Gastrocnemius medialis (tissue), 4 donors: ENCODE measurements at regions not wholly inside any gene's neighbourhood (a gene's known extent, or its start where the extent isn't known, plus 50 kb on each side); places are given as distances from the start of the nearest gene placed in this dataset.

Source experiments
- ATAC-seq, 2 donors: fragments of 150-250 bp; one replicate each; pipeline ENCODE4 v1.9.1; 2016
- DNase-seq, 2 donors: peaks; one replicate each; pipeline ENCODE4 v3.0.0-alpha.2; 2019
- H3K27ac ChIP-seq, 4 donors: fragments of 200-600 bp; sonication (generic); 1 replicate in 1 of 4; 2 replicates in 3 of 4; pipeline ENCODE4 v1.5.1; 2016 to 2018; ENCODE audit warnings: mild to moderate bottlenecking in 2 of 4, moderate library complexity in 1 of 4
- H3K27me3 ChIP-seq, 3 donors: fragments of 200-600 bp; sonication (generic) in 2 of 3; 1 replicate in 1 of 3; 2 replicates in 2 of 3; pipeline versions ENCODE4 v1.5.1 to v1.6.0; 2016 to 2019; ENCODE audit warnings: mild to moderate bottlenecking in 1 of 3, moderate library complexity in 1 of 3
- H3K36me3 ChIP-seq, 2 donors: fragments of 200-600 bp; sonication (generic) in 1 of 2; one replicate each; pipeline ENCODE4 v1.5.1; 2017 to 2018
- H3K4me1 ChIP-seq, 2 donors: fragments of 200-600 bp; sonication (generic) in 1 of 2; one replicate each; pipeline ENCODE4 v1.5.1; 2016 to 2017; ENCODE audit warnings: mild to moderate bottlenecking in 2 of 2
- H3K4me3 ChIP-seq, 4 donors: fragments of 200-600 bp; sonication (generic) in 3 of 4; 1 replicate in 1 of 4; 2 replicates in 3 of 4; pipeline ENCODE4 v1.5.1; 2016 to 2019; ENCODE audit warnings: mild to moderate bottlenecking in 2 of 4
- H3K9me3 ChIP-seq, 3 donors: fragments of 200-600 bp; sonication (generic) in 2 of 3; 1 replicate in 1 of 3; 2 replicates in 2 of 3; pipeline ENCODE4 v1.5.1; 2016 to 2019
- POLR2A ChIP-seq, 2 donors: fragments of 450-650 bp; IDR thresholded peaks; one replicate each; pipeline ENCODE4 v1.6.1; 2017; ENCODE audit warnings: antibody characterized with exemption in 2 of 2, mild to moderate bottlenecking in 2 of 2, moderate library complexity in 2 of 2
- in situ Hi-C, 4 donors: fragments of 200-750 bp; cut with MboI; loops; one replicate each; pipeline versions ENCODE4 v1.15.0 to v1.8.0; 2017; ENCODE audit warnings: low sequenced_read_pairs in 4 of 4
- intact Hi-C: fragments of 100-400 bp; cut with DNase I; formaldehyde crosslinking; loops from one replicate; pipeline ENCODE4 v1.15.1; 2023; ENCODE audit warnings: low total_unique reads
- TF ChIP-seq, protein P1 (sequence below), 5 experiments: fragments of 450-650 bp in 3 of 5; fragments of 200-600 bp in 2 of 5; sonication (generic) in 2 of 5; IDR thresholded peaks in 4 of 5; conservative IDR thresholded peaks in 1 of 5; 1 replicate in 4 of 5; 2 replicates in 1 of 5; pipeline ENCODE4 v1.5.1; 2016 to 2019; ENCODE audit warnings: antibody characterized with exemption in 5 of 5, mild to moderate bottlenecking in 3 of 5, moderate library complexity in 3 of 5

DNA sequence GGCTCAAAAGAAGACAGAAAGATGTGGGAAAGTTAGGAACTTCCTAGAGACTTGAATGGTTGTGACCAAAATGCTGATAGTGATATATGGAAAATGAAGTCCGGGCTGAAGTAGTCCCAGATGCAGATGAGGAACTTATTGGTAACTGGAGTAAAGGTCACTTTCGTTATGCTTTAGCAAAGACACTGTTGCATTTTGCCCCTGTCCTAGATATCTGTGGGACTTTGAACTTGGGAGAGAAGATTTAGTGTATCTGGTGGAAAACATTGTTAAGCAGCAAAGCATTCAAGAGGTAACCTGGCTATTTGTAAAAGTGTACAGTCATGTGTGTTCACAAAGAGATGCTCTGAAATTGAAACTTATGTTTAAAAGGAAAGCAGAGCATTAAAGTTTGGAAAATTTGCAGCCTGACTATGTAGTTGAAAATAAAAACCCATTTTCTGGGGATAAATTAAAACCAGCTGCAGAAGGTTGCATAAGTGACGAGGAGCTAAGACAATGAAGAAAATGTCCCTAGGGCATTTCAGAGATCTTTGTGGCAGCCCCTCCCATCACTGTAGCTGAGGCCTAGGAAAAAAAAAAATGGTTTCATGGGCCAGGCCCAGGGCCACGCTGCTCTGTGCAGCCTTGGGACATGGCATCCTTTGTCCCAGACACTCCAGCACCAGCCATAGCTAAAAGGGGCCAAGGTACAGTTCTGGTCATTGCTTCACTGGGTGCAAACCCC is 1692.2 kb downstream of the HACE1 start:
- TF ChIP-seq POLR2A (IDR thresholded peaks at IDR 0.05) = no peak
- TF ChIP-seq, protein P1, sequence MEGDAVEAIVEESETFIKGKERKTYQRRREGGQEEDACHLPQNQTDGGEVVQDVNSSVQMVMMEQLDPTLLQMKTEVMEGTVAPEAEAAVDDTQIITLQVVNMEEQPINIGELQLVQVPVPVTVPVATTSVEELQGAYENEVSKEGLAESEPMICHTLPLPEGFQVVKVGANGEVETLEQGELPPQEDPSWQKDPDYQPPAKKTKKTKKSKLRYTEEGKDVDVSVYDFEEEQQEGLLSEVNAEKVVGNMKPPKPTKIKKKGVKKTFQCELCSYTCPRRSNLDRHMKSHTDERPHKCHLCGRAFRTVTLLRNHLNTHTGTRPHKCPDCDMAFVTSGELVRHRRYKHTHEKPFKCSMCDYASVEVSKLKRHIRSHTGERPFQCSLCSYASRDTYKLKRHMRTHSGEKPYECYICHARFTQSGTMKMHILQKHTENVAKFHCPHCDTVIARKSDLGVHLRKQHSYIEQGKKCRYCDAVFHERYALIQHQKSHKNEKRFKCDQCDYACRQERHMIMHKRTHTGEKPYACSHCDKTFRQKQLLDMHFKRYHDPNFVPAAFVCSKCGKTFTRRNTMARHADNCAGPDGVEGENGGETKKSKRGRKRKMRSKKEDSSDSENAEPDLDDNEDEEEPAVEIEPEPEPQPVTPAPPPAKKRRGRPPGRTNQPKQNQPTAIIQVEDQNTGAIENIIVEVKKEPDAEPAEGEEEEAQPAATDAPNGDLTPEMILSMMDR (IDR thresholded peaks at IDR 0.05 in 4 of 5, conservative IDR thresholded peaks at IDR 0.05 in 1 of 5) = no peak

DNA sequence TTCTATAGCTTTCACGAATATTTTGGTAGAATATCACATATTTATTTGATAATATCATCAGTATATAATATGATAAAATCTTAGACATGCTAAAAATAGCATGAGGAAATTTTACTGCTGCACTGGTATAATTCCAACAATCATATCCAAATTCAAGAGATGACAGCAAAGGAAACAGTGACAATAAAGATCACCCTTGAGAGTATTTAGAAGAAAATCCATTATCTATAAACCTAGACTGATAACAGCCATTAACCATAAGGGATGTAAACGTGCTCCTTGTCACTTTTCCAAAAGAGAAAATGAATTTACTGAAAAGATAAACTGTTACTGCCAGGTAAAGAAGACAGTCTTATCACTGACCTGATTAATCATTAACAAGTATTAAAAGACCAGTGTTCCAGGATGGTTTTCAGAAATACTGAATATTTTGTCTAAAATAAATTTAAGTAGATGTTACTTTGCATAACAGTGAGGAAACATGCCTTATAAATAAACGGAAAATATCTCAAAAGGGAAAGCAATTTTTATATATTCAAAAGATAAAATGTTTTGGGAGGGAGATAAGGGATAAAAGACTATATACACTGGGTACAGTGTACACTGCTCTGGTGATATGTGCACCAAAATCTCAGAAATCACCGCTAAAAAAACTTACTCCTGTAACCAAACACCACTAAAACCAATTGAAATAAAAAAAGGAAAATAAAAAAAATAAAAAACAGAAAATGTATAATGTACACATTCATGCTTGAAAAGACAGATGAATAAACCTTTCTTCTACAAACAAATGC is 1704.7 kb downstream of the HACE1 start:
- in situ Hi-C loops = no loop called here

More for the DNA sequence above, 1692.2 kb downstream of the HACE1 start:
- Histone ChIP-seq H3K9me3 (no peaks in the 10 kb centered on the region), H3K4me3 (no peak overlapping the region), H3K27me3 (no peaks in the 10 kb centered on the region), H3K36me3 (no peaks in the 10 kb centered on the region), H3K27ac (no peak overlapping the region), H3K4me1 (no peaks in the 10 kb centered on the region)
- in situ Hi-C loops (no loop called here), intact Hi-C loops (no loop called here)
- DNase-seq = no peak
- no peak for ATAC-seq

DNA sequence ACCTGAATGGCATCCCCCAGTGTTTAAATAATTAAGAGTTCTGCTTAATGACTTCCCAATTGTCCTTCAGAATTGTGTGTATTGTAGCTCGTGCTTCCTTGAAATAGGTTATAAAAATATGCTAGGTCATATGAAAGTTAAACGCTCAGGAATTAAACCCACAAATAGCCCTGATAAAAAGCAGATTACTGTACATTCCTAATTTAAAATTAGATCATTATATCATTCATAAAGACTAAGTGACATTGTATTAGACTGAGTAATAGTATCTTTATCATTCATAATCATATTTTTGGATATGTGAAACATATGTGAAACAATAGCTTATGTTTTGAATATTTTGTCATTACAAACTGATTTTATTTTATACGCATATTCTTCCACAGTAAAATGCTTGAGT is 1706.7 kb downstream of the HACE1 start:
- Histone ChIP-seq H3K36me3 (no peaks in the 10 kb centered on the region), H3K27me3 (no peaks in the 10 kb centered on the region), H3K9me3 (no peaks in the 10 kb centered on the region), H3K4me3 (no peak overlapping the region), H3K27ac (no peak overlapping the region), H3K4me1 (no peaks in the 10 kb centered on the region)
- intact Hi-C loops = no loop called here
- TF ChIP-seq POLR2A (IDR thresholded peaks at IDR 0.05) = no peak
- no peak for DNase-seq
- no peak for ATAC-seq
- in situ Hi-C loops = no loop called here

More for the DNA sequence above, 1704.7 kb downstream of the HACE1 start:
- ATAC-seq = no peak
- Histone ChIP-seq H3K27ac (no peak overlapping the region), H3K36me3 (no peaks in the 10 kb centered on the region), H3K9me3 (no peaks in the 10 kb centered on the region), H3K27me3 (no peaks in the 10 kb centered on the region), H3K4me3 (no peak overlapping the region), H3K4me1 (no peaks in the 10 kb centered on the region)
- no peak for DNase-seq
- intact Hi-C loops = no loop called here
- no peak for TF ChIP-seq POLR2A (IDR thresholded peaks at IDR 0.05)
- TF ChIP-seq, protein P1 (IDR thresholded peaks at IDR 0.05 in 4 of 5, conservative IDR thresholded peaks at IDR 0.05 in 1 of 5) = no peak

DNA sequence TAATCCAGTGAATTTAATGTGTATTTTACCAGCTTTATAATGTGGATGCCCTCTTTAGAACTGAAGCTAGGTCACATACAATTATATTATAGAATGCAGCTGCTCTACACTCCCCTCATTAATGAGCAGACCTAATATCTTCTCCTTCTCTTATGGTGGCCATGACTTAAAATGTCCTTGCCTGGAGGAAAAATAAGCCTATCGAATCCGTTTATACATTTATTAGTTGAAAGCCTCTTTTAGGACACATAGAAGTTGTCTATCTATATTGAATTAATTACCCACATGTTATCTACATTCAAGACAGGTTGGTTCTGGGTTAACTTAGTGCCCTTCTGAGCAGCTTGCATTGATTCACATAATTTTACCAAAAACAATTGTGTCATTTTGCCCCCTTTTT is 1716.8 kb downstream of the HACE1 start:
- in situ Hi-C loops = no loop called here

More for the DNA sequence above, 1716.8 kb downstream of the HACE1 start:
- ATAC-seq = no peak
- Histone ChIP-seq H3K27me3 (no peaks in the 10 kb centered on the region), H3K4me1 (no peaks in the 10 kb centered on the region), H3K27ac (no peak overlapping the region), H3K36me3 (no peaks in the 10 kb centered on the region), H3K9me3 (no peaks in the 10 kb centered on the region), H3K4me3 (no peak overlapping the region)
- TF ChIP-seq POLR2A (IDR thresholded peaks at IDR 0.05) = no peak
- TF ChIP-seq, protein P1 (IDR thresholded peaks at IDR 0.05 in 4 of 5, conservative IDR thresholded peaks at IDR 0.05 in 1 of 5) = no peak
- DNase-seq = no peak
- intact Hi-C loops = no loop called here
